ENCODE measurements at regions not wholly inside any gene's neighbourhood (a gene's known extent, or its start where the extent isn't known, plus 50 kb on each side); places are given as distances from the start of the nearest gene placed in this dataset.

DNA sequence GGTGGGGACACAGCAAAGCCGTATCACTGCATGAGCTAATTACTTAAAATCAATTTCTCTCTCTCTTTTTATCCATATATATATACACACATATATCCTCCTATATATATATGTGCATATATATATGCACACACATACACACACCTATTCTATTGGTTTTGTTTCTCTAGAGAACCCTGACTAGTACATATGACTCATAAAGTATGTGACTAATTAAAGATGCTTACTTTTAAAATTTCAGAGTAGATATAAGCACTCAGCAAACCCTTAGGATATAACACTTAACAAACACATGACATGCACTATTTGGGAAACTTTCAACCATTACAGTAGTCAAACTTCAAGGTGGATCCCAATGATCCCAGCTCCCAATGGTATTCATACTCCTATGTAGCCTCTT, 732.6 kb downstream of the ROBO2 start:
- TF ChIP-seq, protein P1, sequence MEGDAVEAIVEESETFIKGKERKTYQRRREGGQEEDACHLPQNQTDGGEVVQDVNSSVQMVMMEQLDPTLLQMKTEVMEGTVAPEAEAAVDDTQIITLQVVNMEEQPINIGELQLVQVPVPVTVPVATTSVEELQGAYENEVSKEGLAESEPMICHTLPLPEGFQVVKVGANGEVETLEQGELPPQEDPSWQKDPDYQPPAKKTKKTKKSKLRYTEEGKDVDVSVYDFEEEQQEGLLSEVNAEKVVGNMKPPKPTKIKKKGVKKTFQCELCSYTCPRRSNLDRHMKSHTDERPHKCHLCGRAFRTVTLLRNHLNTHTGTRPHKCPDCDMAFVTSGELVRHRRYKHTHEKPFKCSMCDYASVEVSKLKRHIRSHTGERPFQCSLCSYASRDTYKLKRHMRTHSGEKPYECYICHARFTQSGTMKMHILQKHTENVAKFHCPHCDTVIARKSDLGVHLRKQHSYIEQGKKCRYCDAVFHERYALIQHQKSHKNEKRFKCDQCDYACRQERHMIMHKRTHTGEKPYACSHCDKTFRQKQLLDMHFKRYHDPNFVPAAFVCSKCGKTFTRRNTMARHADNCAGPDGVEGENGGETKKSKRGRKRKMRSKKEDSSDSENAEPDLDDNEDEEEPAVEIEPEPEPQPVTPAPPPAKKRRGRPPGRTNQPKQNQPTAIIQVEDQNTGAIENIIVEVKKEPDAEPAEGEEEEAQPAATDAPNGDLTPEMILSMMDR (IDR thresholded peaks at IDR 0.05): no peak
- TF ChIP-seq EP300 (IDR thresholded peaks at IDR 0.05) (no peak), POLR2A (IDR thresholded peaks at IDR 0.05) (no peak)
